GM21529 (cell line): ENCODE measurements at regions not wholly inside any gene's neighbourhood (a gene's known extent, or its start where the extent isn't known, plus 50 kb on each side); places are given as distances from the start of the nearest gene placed in this dataset.

ENCODE experiments used
- ATAC-seq: cut with Tn5 transposase; IDR thresholded peaks from one replicate; pipeline ENCODE4 v1.9.1; 2021; ENCODE audit not compliant: unreplicated experiment

DNA sequence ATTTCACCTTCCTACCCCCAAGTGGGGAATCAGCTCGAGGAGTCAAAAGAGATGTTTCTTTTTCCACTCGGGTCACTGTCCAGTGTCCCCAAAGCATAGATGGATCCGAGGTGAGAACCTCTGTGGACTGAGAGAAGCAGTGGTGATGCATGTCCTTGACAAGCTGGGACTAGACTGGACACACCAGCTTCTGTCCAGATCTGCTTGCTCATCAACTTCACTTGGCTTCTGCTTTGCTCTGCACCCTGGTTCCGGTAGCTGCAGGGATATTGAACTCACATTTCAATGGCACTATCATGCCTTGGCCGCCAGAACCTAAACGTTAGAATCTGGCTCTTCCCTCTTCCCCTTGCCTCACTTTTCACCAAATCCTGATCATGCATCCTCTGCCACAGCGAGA is 50.3 kb upstream of the CXCL12 start:
- no peak for ATAC-seq

DNA sequence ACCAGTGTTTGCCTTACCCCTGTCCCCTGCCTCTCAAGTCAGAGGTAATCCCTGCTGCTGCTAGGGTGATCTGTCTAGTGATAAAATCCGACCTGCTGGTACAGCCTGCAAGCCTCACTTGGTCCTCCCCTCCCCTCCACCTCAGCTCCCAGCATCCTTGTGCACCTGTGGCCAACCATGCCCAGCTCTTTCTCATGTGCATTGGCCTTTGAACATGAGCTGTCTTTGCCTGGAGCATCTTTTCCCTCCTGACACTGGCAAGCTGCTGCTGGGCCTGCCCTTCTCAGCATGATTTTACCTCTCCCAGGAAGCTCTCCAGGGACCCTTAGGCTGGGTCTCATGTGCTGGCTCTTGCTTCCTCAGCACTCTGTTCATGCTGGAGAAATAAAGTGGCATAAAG is 51.3 kb upstream of the CXCL12 start:
- ATAC-seq = no peak

DNA sequence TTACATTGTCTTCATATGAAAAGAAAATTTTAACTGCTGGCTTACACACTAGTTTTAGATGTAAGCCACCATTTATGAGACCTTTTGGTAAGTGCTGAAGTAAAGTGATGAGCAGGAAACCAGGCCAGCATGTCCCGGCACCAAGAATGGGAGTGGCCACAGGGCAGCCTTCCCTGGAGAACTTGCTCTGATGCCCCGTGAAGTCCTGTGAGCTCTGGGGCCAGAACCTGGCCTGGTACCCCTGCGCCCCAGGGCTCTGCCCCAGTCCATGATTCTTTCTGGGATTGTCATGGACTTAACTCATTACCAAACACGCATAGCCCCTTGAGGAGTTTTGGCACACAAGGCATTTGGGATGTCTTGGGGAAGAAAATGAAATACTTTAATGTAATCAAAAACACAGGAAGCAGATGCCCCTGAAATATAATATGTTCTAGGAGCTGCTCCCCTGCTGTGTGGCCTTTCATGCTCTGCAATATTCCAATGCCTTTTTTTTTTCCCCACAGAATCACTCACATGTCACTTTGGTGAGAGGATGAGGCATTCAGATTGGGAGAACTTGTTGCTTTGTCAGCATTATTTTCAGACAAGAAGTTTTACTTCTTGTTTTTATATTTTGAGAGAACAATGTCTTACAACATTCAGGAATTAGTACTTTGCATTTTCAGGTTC is 53.1 kb upstream of the CXCL12 start:
- no peak for ATAC-seq

DNA sequence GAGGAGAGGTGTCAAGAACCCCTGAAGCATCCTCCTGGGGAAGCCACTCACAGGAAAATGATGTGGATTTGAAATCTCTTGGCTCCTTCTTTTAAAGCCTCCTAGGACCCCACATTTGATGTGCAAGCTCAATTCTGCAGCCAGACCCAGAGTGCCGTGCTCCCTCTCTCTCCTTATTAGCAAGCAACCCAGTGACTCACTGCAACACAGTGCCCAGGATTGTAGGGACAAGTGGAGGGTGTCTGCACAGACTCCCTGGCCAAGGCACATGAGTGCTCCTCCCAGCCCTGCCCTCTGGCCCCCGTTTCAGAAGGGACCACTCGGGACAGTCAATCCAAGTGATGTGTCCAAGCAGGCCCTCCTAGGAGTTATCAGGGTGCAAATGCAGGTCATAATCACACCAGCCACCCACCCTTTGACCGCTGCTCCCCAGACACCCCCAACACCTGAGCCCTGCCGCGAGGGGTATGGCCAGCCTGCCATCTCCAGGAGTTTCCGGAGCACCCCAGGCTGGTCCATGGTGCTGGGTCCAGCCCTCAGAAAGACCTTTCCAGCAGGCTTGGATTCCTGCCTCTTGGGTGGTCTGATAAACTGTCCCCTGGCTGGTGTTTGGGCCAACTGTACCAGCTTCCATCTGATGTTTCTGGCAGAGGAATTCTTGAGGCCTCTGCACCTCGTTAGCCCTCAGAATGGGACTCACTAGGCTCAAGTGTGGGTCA is 54.5 kb upstream of the CXCL12 start:
- no peak for ATAC-seq

DNA sequence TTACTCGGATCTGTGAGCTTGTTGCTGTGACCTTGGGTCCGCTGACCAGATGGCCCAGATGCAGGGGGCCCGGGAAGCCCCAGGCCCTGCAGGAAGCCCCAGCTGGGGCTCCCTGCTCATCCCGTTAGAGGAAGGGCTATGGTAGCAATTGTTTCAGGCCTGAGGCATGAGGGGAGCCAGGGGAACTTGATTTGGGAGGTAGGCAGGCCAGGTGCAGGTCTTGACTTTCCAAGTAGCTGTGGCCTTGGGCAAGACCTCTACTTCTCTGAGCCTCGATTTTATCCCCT is 55.0 kb upstream of the CXCL12 start:
- no peak for ATAC-seq

DNA sequence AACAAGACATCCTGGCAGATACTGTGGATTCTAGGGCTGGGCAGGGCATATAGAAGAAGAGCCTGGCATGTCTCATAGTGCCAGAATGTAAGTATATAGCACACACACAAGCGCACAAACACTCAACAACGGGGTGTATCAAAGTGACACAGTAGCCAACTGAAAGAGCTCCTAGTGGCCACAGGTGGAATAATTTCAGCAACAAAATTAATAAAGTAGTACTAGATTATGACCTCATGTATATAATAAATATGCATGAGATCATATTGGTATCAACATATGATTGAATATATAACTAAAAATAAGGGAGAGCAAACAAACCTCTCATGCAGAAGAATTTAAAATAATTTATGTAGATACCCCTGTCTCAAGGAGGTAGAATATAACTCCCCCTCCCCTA is 72.4 kb upstream of the CXCL12 start:
- no peak for ATAC-seq

DNA sequence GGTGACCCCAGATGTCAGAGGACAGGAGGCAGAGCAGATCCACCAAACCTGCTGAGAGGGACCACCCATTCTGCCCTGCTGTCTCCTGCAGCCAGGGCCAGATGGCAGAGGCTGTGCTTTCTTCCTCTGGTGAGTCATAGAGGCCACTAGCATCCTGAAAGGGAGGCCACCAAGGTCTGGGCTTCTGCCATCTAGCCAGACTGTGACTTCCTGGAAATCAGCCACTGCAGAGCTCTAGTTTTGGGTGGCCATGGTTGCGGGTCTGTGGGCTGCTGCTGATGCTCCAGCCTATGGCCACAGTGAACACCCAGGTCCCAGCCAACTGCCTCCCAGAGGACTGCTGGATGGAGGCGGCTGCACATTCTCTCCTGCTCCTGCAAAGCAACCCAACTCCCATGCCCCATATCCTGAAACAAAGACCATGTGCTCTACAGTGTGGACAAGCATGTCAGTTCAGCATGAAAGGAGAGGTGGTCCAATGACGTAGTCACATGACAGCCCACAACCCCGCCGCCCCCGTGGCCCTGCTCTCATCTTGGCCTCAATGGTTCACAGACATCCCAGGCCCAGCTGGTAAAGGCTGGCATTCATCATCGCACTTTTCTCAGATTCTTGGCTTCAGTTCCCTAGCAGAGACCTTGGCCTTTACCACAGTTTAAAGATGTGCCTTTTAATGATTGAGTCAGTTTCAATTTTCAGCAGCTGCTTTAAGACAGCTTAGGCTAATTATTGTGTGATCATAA is 73.9 kb upstream of the CXCL12 start:
- ATAC-seq = no peak

DNA sequence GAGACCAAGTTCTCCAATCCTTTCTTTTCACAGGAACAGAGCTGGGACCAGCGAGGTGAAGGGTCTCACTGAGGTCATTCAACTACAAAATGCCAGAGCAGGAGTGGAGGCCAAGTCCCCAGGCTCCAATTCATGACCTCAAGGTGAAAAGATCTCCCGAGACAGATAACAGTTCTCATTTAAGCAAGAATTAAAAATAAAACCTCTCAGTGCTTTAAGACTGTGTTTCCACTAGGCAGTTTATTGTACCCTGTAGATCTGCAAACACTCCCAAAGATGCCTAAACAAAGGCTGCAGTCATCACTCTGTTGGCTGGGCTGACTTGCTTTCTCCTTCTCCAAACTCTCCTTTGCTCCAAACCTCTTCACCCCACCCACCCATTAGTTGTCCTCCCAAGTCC is 74.8 kb upstream of the CXCL12 start:
- no peak for ATAC-seq

DNA sequence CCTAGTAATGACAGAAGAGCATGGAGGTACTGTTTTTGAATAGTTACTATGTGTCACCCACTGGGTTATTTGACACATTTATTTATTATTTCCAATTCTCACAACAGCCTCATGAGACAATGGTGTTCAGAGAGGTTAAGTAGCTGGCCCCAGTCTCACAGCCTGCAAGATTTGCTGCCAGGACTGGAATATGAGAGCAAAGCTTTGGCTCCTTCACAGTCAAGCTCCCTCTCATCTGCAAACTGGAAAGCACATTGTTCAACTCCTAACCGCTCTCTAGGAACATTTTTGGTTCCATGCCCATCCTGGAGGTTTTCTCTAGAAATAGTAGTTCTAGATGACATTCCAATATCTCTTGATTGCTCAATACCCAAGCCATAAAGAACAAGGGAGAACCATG is 75.5 kb upstream of the CXCL12 start:
- no peak for ATAC-seq

DNA sequence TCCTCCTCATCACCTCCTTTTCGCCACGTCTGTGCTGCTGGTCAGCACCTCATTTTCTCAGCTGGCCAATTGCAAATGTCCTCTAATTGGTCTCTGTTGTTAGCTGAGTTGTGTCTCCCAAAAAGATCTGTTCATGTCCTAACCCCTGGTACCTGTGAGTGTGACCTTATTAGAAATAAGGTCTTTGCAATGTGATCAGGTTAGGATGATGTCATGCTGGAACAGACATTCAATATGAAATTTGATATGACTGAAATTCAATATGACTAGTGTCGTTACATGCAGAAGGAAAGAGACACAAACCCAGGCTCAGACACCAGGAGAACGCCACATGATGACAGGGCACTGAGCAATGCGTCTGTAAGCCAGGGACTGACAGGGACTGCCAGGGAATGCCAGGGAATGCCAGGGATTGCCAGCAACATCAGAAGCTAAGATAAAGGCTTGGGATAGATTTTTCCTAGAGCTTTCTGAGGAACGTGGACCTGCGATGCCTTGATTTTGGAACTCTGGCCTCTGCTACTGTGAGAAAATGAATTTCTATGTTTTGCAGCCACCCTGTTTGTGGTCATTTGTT is 77.5 kb upstream of the CXCL12 start:
- no peak for ATAC-seq

DNA sequence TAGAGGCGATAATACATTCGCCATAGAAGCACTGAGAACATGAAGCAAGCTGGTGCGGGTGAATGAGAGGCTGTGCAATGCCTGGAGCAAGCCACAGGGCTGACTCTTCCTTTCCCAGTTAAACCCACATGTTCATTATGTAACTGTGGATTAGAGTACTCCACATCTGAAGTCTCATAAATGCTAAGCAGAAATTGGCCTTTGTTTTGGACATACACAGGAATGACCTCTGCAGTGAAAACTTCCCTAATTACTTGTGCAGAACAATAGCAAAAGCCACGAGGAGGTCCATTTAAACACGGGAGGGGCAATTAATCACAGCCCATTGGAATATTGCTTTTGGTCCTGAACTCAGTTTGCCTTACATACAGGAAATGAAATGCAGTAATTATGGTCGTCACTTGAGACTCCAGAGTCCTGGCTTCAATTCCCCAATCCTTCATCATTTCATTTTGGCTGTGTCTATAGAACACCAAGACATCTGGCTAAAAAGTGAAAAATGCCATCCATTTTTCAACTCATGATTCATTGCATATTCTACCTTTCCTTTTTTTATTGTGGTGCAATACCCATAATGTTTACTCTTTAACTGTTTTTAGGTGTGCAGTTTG is 78.7 kb upstream of the CXCL12 start:
- ATAC-seq = no peak

DNA sequence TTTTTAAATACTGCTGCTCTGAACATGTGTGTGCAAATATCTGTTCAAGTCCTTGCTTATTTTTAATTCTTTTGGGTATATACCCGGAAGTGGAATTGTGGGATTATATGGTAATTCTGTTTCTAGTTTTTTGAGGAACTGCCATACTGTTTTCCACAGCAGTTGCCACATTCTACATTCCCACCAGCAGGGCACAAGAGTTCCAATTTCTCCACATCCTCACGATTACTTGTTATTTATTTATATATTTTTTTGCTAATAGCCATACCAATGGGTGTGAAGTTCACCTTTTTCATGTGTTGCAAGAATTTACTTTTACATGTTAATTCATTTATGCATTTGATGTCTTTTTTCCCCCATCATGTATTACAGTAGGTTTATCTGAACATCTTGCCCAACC is 79.6 kb upstream of the CXCL12 start:
- no peak for ATAC-seq

DNA sequence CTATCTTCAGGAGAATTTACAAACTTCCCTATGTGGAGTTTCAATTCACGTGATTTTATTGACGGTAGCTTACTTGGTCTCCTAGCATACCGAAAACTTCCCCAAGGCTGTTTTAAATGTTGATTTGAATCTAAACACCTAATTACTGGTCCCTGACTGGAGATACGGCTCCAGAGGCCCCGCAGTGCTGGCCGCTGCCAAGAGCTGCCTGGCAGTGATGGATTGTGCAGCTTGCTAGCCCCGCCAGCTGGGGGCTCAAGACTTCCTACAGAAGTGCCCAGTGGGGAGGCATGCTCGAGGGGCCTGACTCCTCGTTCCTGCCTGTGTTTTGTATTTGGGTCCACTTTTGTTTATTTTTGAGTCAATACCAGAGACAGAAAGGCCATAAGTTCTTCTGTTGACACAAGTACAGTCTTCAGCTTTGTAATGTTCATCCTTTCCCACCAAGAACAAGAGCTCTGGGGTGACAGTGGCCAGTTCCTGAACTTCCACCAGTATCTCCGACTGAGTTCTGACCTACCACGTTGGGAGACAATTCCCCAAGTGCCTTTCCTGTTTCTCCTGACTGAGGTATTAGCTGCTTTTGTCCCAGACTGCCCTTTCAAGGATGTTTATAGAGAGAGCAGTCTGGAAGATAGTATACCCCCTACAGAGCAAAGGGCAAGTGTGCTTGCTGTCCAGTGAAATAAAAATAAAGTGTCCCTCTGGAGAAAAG is 80.7 kb upstream of the CXCL12 start:
- no peak for ATAC-seq

DNA sequence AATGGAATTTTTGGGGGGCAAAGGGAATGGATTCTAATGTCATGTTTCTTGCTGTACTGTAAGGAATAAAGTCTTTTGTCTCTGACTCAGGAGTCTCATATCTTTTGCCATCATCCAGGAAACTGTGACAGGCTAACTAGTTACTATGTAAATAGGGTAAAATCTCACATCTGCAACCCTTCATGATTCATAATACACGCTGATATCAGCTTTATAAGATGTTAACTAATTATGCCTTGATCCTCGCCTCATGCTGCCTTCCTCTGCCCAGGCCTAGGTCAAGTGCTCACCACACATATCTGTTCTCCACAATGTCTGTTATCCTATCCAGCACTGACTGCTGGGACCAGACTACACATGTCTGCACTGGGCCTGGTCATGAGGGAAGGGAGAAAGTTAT is 81.3 kb upstream of the CXCL12 start:
- no peak for ATAC-seq

DNA sequence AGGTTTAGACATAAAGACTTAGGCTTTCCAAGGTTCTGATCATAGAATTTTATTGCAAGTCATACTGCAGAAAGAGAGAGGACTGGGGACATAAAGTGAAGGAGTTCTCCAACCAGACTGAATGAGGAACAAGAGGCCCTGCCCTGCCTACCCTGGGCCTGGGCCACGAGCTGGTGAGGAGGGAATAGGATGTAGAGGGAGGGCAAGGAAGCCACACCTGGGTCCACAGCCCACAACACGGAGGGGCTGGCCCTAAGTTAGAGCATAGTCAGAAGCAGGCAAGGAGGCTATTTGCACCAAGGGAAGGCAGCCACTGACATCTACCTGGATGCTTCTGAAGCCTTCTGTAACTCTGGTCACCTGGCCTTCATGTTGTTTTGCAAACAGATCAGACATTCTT is 82.2 kb upstream of the CXCL12 start:
- ATAC-seq = no peak

DNA sequence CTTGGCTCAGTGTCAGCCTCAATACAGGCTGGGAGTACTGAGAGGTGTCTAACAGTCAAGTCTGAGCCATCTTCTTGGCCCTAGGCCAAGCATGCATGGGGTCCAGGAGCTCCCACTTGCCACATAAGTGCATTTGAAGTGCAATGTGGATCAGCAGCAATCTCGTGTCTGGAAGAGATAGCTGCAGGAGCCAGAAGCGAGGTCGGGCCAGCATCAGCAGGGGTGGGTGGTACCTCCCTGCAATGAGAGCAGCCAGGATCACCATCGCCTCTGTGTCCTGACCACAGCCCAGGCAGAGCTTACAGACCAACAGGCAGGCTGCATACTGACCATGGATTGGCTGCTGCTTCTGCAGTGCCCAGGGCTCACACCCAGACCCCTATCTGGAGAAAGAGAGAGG is 83.0 kb upstream of the CXCL12 start:
- no peak for ATAC-seq

DNA sequence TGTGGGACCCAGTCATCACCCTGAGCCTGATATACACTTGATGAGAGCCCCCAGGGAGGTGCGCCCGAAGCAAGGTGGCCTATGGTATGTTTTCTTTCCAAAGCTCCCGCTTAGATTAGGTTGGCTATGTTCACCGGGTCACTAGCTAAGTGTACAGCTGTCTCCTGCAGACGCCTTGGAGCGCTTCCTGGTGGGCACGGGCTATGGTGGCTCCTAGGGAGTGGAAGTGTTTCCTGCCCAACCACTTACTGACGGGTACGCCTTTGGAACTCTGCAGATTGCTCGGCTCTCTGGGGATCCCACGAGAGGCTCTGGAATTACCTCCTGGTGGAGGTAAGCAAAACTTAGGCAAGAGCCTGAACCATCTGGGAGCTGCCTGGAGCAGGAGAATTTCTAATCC is 83.6 kb upstream of the CXCL12 start:
- ATAC-seq = no peak

DNA sequence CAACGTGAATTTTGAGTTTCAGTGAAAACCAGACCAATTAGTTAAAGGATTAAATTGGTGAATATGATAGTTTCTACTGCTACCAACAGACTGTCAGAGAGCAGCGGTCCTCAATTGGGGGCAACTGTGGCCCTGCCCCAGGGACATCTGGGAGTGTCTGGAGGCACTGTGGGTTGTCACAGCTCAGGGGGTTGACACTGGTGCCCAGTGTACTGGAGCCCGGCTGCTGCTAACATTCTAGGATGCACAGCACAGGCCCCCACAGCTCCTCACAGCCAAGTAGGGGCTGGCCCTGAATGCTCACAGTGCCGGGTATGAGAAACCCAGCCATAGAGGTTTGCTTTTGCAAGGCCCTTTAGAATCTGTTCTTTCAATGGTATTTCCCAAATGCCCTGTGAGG is 84.1 kb upstream of the CXCL12 start:
- no peak for ATAC-seq

DNA sequence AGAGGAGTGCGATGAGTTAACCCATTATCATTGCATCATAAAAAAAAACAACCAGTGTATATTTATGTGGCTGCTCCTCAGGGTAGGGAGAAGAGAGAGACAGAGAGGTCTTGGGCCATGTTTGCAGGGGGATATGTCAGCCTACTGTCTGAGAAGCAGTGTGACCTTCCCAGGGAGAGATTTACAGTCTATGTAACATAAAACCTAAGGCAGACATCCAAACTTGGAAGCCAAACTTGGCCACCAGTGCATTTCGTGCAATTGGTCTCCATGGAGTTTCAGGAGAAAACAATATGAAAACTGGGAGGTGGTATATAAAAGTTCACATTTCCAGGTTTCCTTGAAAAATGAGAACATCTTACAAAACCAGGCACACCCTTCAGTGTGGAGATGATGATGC is 85.9 kb upstream of the CXCL12 start:
- no peak for ATAC-seq

DNA sequence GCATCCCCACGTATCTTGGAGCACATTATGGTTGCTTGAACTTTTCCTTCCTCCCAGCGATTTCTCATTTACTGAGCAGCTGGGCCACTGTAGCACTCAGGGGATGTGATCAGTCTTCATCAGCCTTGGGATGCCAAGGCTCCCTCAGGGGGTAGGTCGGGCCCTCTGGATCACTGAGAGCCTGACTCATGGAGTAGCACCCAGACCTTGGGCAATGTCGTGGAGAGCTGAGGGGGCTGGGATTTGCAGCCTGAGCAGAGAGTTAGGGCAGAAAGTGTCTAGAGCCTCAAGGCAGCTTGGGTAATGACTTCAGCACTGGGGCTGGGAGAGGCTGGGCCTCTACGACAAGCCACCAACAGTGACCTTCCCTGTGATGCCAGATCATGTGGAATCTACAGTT is 86.5 kb upstream of the CXCL12 start:
- no peak for ATAC-seq

DNA sequence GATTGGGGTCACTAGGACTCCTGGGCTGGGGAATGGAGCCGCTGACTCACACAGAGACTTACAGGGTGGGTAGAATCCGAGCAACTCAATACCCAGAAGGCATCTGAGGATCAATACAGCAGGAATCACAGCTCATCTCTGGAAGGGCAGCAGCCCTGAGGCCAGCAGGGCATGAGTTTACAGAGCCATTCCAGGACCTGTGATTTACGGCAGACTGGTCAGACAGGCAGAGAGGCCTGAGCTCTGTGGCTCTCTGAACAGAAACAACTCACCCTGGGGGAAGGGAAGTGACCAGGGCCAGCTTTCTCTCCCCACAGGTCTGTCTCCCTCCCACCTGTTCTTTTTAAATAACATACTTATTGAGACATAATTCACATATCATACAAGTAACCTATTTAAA is 88.2 kb upstream of the CXCL12 start:
- no peak for ATAC-seq
